ENCODE measurements at regions not wholly inside any gene's neighbourhood (a gene's known extent, or its start where the extent isn't known, plus 50 kb on each side); places are given as distances from the start of the nearest gene placed in this dataset.

DNA sequence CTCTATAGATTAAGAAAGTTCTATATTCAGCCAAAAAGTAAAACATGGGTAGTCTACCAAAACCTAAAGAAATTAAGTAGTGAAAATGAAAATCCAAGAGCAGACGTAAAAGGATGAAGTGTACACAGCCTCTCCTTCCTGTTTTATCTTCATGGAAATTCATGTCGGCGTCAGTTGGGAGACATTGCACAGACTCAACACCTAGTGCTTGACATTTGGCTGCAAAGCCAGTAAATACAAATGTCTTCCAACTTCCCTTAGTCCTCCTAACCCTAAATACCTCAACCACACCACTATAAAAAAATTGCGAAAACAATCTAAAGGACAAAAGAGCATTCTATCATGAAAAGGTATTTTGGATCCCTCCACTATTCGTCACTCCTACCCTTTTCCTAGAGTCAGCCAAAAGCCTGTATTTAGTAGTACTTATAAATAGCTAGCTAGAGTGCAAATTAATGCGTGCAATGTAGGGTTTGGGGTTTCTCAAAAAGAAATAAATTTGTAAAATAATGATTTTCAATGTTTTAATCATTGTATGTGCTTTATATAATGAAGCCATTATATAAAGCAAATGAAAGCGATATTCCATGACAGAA, 56.4 kb upstream of the TRPC4 start:
- H3K9me3 ChIP-seq (ENCODE audit: control insufficient read depth, insufficient read depth, low read length), result no peaks in the 10 kb centered on the region
- H3K4me3 ChIP-seq (ENCODE audit: low read depth, low read length), result no peak overlapping the region
- no peaks in the 10 kb centered on the region for H3K36me3 ChIP-seq (ENCODE audit: control insufficient read depth, insufficient read depth, low read length)
- H3K4me1 ChIP-seq (ENCODE audit: control insufficient read depth, insufficient read depth, low read length), result no peaks in the 10 kb centered on the region
- H3K27me3 ChIP-seq (ENCODE audit: control insufficient read depth, insufficient read depth, low read length), result no peaks in the 10 kb centered on the region
- H3K9ac ChIP-seq (ENCODE audit: low read depth, low read length), result no peak overlapping the region

DNA sequence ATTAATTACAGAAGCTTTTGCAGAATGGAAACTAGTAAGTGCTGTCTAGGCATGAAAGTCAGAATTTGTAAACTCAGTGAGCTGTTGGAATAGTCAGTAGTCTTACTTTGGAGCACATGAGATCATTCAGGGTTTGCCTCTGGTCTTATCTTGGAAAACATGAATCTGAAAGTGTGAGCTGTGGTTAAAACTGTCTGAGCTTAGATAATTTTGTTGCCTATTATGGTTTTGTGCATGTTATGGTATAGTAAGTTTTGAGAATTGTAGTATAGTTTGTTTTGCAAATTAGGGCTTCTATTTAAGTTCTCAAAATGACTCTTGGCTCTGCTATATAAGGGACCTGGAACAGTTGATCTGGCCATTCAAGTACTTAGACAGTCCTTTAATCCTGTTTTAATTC, 53.7 kb upstream of the TRPC4 start:
- H3K9me3 ChIP-seq (ENCODE audit: control insufficient read depth, insufficient read depth, low read length), result no peaks in the 10 kb centered on the region
- no peak overlapping the region for H3K9ac ChIP-seq (ENCODE audit: low read depth, low read length)
- H3K4me3 ChIP-seq (ENCODE audit: low read depth, low read length), result no peak overlapping the region
- H3K4me1 ChIP-seq (ENCODE audit: control insufficient read depth, insufficient read depth, low read length), result peaks cover 8% of the 10 kb centered on the region
- H3K36me3 ChIP-seq (ENCODE audit: control insufficient read depth, insufficient read depth, low read length), result no peaks in the 10 kb centered on the region
- no peaks in the 10 kb centered on the region for H3K27me3 ChIP-seq (ENCODE audit: control insufficient read depth, insufficient read depth, low read length)

DNA sequence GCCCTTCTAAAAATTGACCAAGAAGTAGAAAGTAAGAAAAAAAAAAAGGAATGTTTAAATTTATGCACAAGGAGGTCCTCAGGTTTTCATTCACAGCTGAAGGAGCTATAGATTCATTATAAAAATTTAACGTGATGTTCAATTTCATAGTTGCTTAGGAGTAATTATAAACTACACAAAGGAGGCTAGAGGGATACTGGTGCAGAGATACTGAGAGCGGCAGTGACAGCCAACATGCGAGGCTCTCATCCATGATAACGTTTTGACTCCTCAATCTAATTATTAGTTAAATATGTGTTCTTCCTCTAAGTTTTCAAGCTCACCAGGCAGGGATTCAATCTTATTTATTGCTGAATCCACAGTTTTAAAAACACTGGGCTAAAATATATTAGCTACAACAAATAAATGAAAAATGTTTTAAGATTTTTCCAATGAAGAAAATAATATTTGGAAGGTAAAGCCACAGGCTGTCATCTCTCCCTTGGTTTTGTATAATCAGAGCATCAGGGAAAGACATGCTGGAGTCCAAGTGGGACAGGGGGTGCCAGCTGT, 49.8 kb upstream of the TRPC4 start:
- Histone ChIP-seq H3K9me3 (ENCODE audit: control insufficient read depth, insufficient read depth, low read length) (peaks cover 6% of the 10 kb centered on the region), H3K4me3 (ENCODE audit: low read depth, low read length) (no peak overlapping the region), H3K36me3 (ENCODE audit: control insufficient read depth, insufficient read depth, low read length) (no peaks in the 10 kb centered on the region), H3K27me3 (ENCODE audit: control insufficient read depth, insufficient read depth, low read length) (no peaks in the 10 kb centered on the region), H3K4me1 (ENCODE audit: control insufficient read depth, insufficient read depth, low read length) (peaks cover 16% of the 10 kb centered on the region), H3K9ac (ENCODE audit: low read depth, low read length) (no peak overlapping the region)
